K562 (cell line): ENCODE measurements at regions not wholly inside any gene's neighbourhood (a gene's known extent, or its start where the extent isn't known, plus 50 kb on each side); places are given as distances from the start of the nearest gene placed in this dataset.
"Not testable (repeated sequence)": the region's sequence is repeated elsewhere in the genome, so short reads cannot be mapped to it uniquely, and the experiment has no call there.

Experiments
- ATAC-seq: fragments of 200-7000 bp; cut with Tn5 transposase; 3 replicates; pipeline ENCODE4 v1.9.1; 2020; ENCODE audit warnings: moderate library complexity
- BruUV-seq: library from RNA; stranded (reverse); fragments of 400-500 nt; replicated peaks from 2 replicates; lab custom pipeline; 2021; lab: Mats Ljungman, UMichigan
- CTCF ChIA-PET: fragments of 300-600 bp; formaldehyde crosslinking; extraction: SDS; loops from one replicate; lab custom pipeline; 2021; ENCODE audit warnings: low intra/inter-chr PET ratio; lab: Yijun Ruan, JAX
- POLR2A ChIA-PET: fragments of 300-600, 350-650 bp; sonication (Branson Sonifier 250); formaldehyde crosslinking; extraction: SDS; loops from one replicate; lab custom pipeline; 2021; ENCODE audit warnings: antibody characterized with exemption, inconsistent platforms; lab: Yijun Ruan, JAX
- DNase-seq, 4 experiments: peaks; one replicate each; pipeline versions ENCODE4 v3.0.0 to v3.0.0-alpha.2; 2011 to 2018; ENCODE audit warnings: low spot score in 3 of 4, mixed read lengths in 3 of 4; ENCODE audit errors: extremely low read depth in 1 of 4
- FAIRE-seq: peaks from 2 replicates; lab custom pipeline; 2011; peaks lifted over from hg19 to GRCh38; lab: Jason Lieb, UNC
- H2AFZ ChIP-seq: 2 replicates; pipeline ENCODE4 v1.6.0; 2011; ENCODE audit warnings: low read depth, low read length, control low read depth, inconsistent platforms
- H3K27ac ChIP-seq: fragments of 200-600 bp; 3 replicates; pipeline ENCODE4 v1.8.0; 2011; ENCODE audit warnings: low read depth, mild to moderate bottlenecking, control low read depth, inconsistent platforms, low read length, moderate library complexity, mixed read lengths; ENCODE audit errors: extremely low read depth
- H3K27me3 ChIP-seq, 2 experiments: fragments of 300-600 bp in 1 of 2; 2 replicates in 1 of 2; 3 replicates in 1 of 2; pipeline versions ENCODE4 v1.6.0 to v1.8.0; 2011; ENCODE audit warnings: inconsistent platforms in 2 of 2, low read length in 2 of 2, mild to moderate bottlenecking in 1 of 2, mixed read lengths in 1 of 2, moderate library complexity in 1 of 2; ENCODE audit not compliant: control insufficient read depth in 2 of 2, insufficient read depth in 2 of 2
- H3K36me3 ChIP-seq: fragments of 300-600 bp; 3 replicates; pipeline ENCODE4 v1.8.0; 2011; ENCODE audit warnings: mild to moderate bottlenecking, low read length, inconsistent platforms; ENCODE audit not compliant: control insufficient read depth, insufficient read depth
- H3K4me1 ChIP-seq, 2 experiments: fragments of 200-600 bp in 1 of 2; replicated peaks in 1 of 2; 2 replicates in 1 of 2; 3 replicates in 1 of 2; pipeline versions ENCODE4 v1.5.1 to v1.8.0; 2011; ENCODE audit warnings: inconsistent platforms in 2 of 2, low read length in 2 of 2, mild to moderate bottlenecking in 1 of 2, mixed read lengths in 1 of 2, moderate library complexity in 1 of 2; ENCODE audit not compliant: control insufficient read depth in 2 of 2, insufficient read depth in 2 of 2
- H3K4me2 ChIP-seq: 2 replicates; pipeline ENCODE4 v1.6.1; 2011; ENCODE audit warnings: low read length, control low read depth, inconsistent platforms, mixed read lengths; ENCODE audit not compliant: insufficient read depth
- H3K4me3 ChIP-seq: fragments of 200-600 bp; sonication (generic), shearing (Covaris generic); 2 replicates; pipeline ENCODE4 v1.5.1; 2016; ENCODE audit warnings: control low read depth, inconsistent platforms
- H3K79me2 ChIP-seq: fragments of 200-600 bp; 3 replicates; pipeline ENCODE4 v1.8.0; 2011; ENCODE audit warnings: low read length, inconsistent platforms; ENCODE audit not compliant: control insufficient read depth, insufficient read depth
- H3K9ac ChIP-seq, 2 experiments: 2 replicates each; pipeline versions ENCODE4 v1.6.0 to v1.6.1; 2011; ENCODE audit warnings: low read depth in 2 of 2, low read length in 2 of 2, control low read depth in 1 of 2, inconsistent platforms in 1 of 2, mild to moderate bottlenecking in 1 of 2, mixed read lengths in 1 of 2; ENCODE audit not compliant: insufficient read depth in 1 of 2
- H3K9me1 ChIP-seq: one replicate; pipeline ENCODE4 v1.6.0; 2011; ENCODE audit warnings: inconsistent platforms, mild to moderate bottlenecking, low read length, moderate library complexity; ENCODE audit not compliant: control insufficient read depth, insufficient read depth
- H3K9me3 ChIP-seq: replicated peaks from 2 replicates; pipeline ENCODE4 v1.5.1; 2011; ENCODE audit warnings: low read depth, low read length, inconsistent platforms; ENCODE audit not compliant: control insufficient read depth, insufficient read depth
- H4K20me1 ChIP-seq: replicated peaks from 2 replicates; pipeline ENCODE4 v1.6.1; 2011; ENCODE audit warnings: low read length, inconsistent platforms, mixed read lengths; ENCODE audit not compliant: control insufficient read depth, insufficient read depth
- CHD2 ChIP-seq: IDR thresholded peaks from 2 replicates; pipeline ENCODE4 v1.6.1; 2011; ENCODE audit warnings: low read depth, low read length
- KAT8 ChIP-seq: fragments of 450-650 bp; IDR thresholded peaks from 2 replicates; pipeline ENCODE4 v1.6.1; 2016; ENCODE audit warnings: low read depth, mild to moderate bottlenecking
- MED1 ChIP-seq: sonication (generic); formaldehyde crosslinking; IDR thresholded peaks from 2 replicates; pipeline ENCODE4 v1.8.1; 2023; ENCODE audit warnings: missing genetic modification reagents, borderline replicate concordance
- MEF2A ChIP-seq: IDR thresholded peaks from 2 replicates; pipeline ENCODE4 v1.6.1; 2011; ENCODE audit warnings: low read depth, mild to moderate bottlenecking, low read length, moderate library complexity; ENCODE audit not compliant: control insufficient read depth
- MLLT1 ChIP-seq, 2 experiments: fragments of 450-650 bp; IDR thresholded peaks; 2 replicates each; pipeline ENCODE4 v1.6.1; 2016
- MYC ChIP-seq, 2 experiments: fragments of 250-450 bp in 1 of 2; sonication (Bioruptor Pico) in 1 of 2; IDR thresholded peaks; 2 replicates each; pipeline versions ENCODE4 v1.5.1 to v1.6.1; 2012 to 2021; ENCODE audit warnings: low read depth in 2 of 2, borderline replicate concordance in 1 of 2, improper control_type of control experiment in 1 of 2, low read length in 1 of 2, mild to moderate bottlenecking in 1 of 2, moderate library complexity in 1 of 2
- NFXL1 ChIP-seq: fragments of 450-650 bp; formaldehyde crosslinking; IDR thresholded peaks from 2 replicates; pipeline ENCODE4 v1.4.0; 2021; ENCODE audit warnings: mild to moderate bottlenecking
- NR4A1 ChIP-seq, 2 experiments: fragments of 250-450 bp in 1 of 2; fragments of 450-650 bp in 1 of 2; sonication (Bioruptor Pico) in 1 of 2; IDR thresholded peaks; 2 replicates each; pipeline versions ENCODE4 v1.4.0 to v1.6.1; 2016 to 2020; ENCODE audit warnings: mild to moderate bottlenecking in 2 of 2, missing compliant biosample characterization in 1 of 2, missing genetic modification characterization in 1 of 2, moderate library complexity in 1 of 2
- SMARCA4 ChIP-seq: fragments of 450-650 bp; IDR thresholded peaks from 2 replicates; pipeline ENCODE4 v1.6.1; 2016
- ZBTB34 ChIP-seq: fragments of 250-450 bp; sonication (Bioruptor Pico); IDR thresholded peaks from 2 replicates; pipeline ENCODE4 v1.8.0; 2021; ENCODE audit warnings: mild to moderate bottlenecking, moderate library complexity
- ZNF143 ChIP-seq: sonication (generic); formaldehyde crosslinking; IDR thresholded peaks from 2 replicates; pipeline ENCODE4 v1.9.0; 2022; ENCODE audit warnings: mild to moderate bottlenecking, missing genetic modification reagents
- ZNF224 ChIP-seq: sonication (generic); formaldehyde crosslinking; IDR thresholded peaks from 2 replicates; pipeline ENCODE4 v1.8.0; 2022; ENCODE audit warnings: mild to moderate bottlenecking, missing genetic modification reagents
- ZNF551 ChIP-seq: fragments of 250-450 bp; sonication (Bioruptor Pico); IDR thresholded peaks from 2 replicates; pipeline ENCODE4 v1.5.0; 2021; ENCODE audit warnings: mild to moderate bottlenecking, moderate library complexity
- WGBS: fragments of 100-300 bp; shearing (Covaris generic); methylation state at CpG from one replicate; pipeline ENCODE4 v1.1.6; 2016; ENCODE audit warnings: low coverage, mixed read lengths; ENCODE audit not compliant: insufficient coverage; ENCODE audit errors: missing lambda C conversion rate; 5-methylcytosine and 5-hydroxymethylcytosine counted together
- in situ Hi-C: fragments of 300-500 bp; cut with MboI; formaldehyde crosslinking; loops from 4 replicates; pipeline ENCODE4 v1.15.0; 2018; ENCODE audit warnings: inconsistent platforms, mixed read lengths
- intact Hi-C: fragments of 100-400 bp; cut with micrococcal nuclease; formaldehyde crosslinking; loops from 2 replicates; pipeline ENCODE4 v1.14.2; 2022

- TF ChIP-seq NR4A1 (CRISPR knock-in tag; IDR thresholded peaks at IDR 0.05) (no peak), NR4A1 (tag; IDR thresholded peaks at IDR 0.05) (no peak)
These were observed 210.3 kb upstream of the ETAA1 start (continued) for GRCh38 chr2:67186871-67187270.

GRCh38 chr2:67195327-67195726 lies 201.8 kb upstream of the ETAA1 start:
- CTCF ChIA-PET, H3K9me1 ChIP-seq, H3K9me3 ChIP-seq, DNase-seq, BruUV-seq, H3K4me3 ChIP-seq, H3K36me3 ChIP-seq, H4K20me1 ChIP-seq, H3K4me1 ChIP-seq, H3K79me2 ChIP-seq, H3K4me2 ChIP-seq, ATAC-seq, POLR2A ChIA-PET, FAIRE-seq, H2AFZ ChIP-seq, H3K9ac ChIP-seq, in situ Hi-C loops, H3K27ac ChIP-seq, intact Hi-C loops, H3K27me3 ChIP-seq: not testable (repeated sequence)
- WGBS: 0% methylated on average over 6 of the region's 8 CpGs

GRCh38 chr2:67201521-67201920 lies 195.6 kb upstream of the ETAA1 start:
- Histone ChIP-seq H3K27ac (no peak overlapping the region), H3K4me1 (no peaks in the 10 kb centered on the region), H4K20me1 (no peaks in the 10 kb centered on the region), H3K36me3 (no peaks in the 10 kb centered on the region), H2AFZ (no peak overlapping the region), H3K4me2 (no peak overlapping the region), H3K27me3 (no peaks in the 10 kb centered on the region), H3K79me2 (no peaks in the 10 kb centered on the region), H3K4me3 (no peak overlapping the region), H3K9ac (no peak overlapping the region), H3K9me1 (no peaks in the 10 kb centered on the region), H3K9me3 (no peaks in the 10 kb centered on the region)
- DNase-seq: no peak
- no peak for ATAC-seq
- CTCF ChIA-PET: no interaction called here
- POLR2A ChIA-PET: no interaction called here
- in situ Hi-C loops (no loop called here), intact Hi-C loops (no loop called here)
- no TSS peak for BruUV-seq
- FAIRE-seq: no peak
- WGBS: 0% methylated on average over 3 of the region's 3 CpGs
- TF ChIP-seq MLLT1 (IDR thresholded peaks at IDR 0.05) (no peak), ZNF551 (CRISPR knock-in tag) (no peak), SMARCA4 (no peak), NFXL1 (CRISPR knock-in tag) (no peak), CHD2 (no peak), ZBTB34 (CRISPR knock-in tag) (no peak), MEF2A (no peak), ZNF224 (CRISPR knock-in tag) (no peak), MED1 (no peak), MYC (IDR thresholded peaks at IDR 0.05; ENCODE audit: low read depth, low read length) (no peak), MYC (CRISPR knock-in tag; IDR thresholded peaks at IDR 0.05; ENCODE audit: borderline replicate concordance, low read depth) (no peak), ZNF143 (CRISPR knock-in tag) (no peak), KAT8 (no peak)
